Activated CD4-positive, alpha-beta T cell treated with anti-CD3 and anti-CD28 coated beads for 48 hours (primary cell): ENCODE measurements at regions not wholly inside any gene's neighbourhood (a gene's known extent, or its start where the extent isn't known, plus 50 kb on each side); places are given as distances from the start of the nearest gene placed in this dataset.
"Not testable (repeated sequence)": the region's sequence is repeated elsewhere in the genome, so short reads cannot be mapped to it uniquely, and the experiment has no call there.

ENCODE experiments used
- DNase-seq: peaks from one replicate; pipeline ENCODE4 v3.0.0-alpha.2; 2020

GRCh38 chr4:24236532-24236931 lies 346.7 kb upstream of the PPARGC1A start:
- no peak for DNase-seq

GRCh38 chr4:24236120-24236519 lies 346.3 kb upstream of the PPARGC1A start:
- no peak for DNase-seq

- DNase-seq = no peak
Measured at GRCh38 chr4:24235618-24236017, 345.8 kb upstream of the PPARGC1A start.

GRCh38 chr4:24234288-24234848 lies 344.5 kb upstream of the PPARGC1A start:
- DNase-seq = no peak

GRCh38 chr4:24230955-24231354 lies 341.1 kb upstream of the PPARGC1A start:
- DNase-seq = no peak

- DNase-seq = no peak
Measured at GRCh38 chr4:24229978-24230377, 340.1 kb upstream of the PPARGC1A start.

- DNase-seq = no peak
Measured at GRCh38 chr4:24228692-24229091, 338.8 kb upstream of the PPARGC1A start.

- DNase-seq = no peak
Measured at GRCh38 chr4:24226667-24227066, 336.8 kb upstream of the PPARGC1A start.

- no peak for DNase-seq
Measured at GRCh38 chr4:24226023-24226422, 336.2 kb upstream of the PPARGC1A start.

- no peak for DNase-seq
Measured at GRCh38 chr4:24224446-24224845, 334.6 kb upstream of the PPARGC1A start.

GRCh38 chr4:24219209-24219608 lies 329.4 kb upstream of the PPARGC1A start:
- no peak for DNase-seq

GRCh38 chr4:24218566-24218965 lies 328.7 kb upstream of the PPARGC1A start:
- DNase-seq = no peak

GRCh38 chr4:24214796-24215195 lies 324.9 kb upstream of the PPARGC1A start:
- DNase-seq = no peak

GRCh38 chr4:24213961-24214360 lies 324.1 kb upstream of the PPARGC1A start:
- DNase-seq = no peak

- DNase-seq = no peak
Measured at GRCh38 chr4:24212642-24213041, 322.8 kb upstream of the PPARGC1A start.

- no peak for DNase-seq
Measured at GRCh38 chr4:24211856-24212255, 322.0 kb upstream of the PPARGC1A start.

GRCh38 chr4:24210332-24210902 lies 320.6 kb upstream of the PPARGC1A start:
- no peak for DNase-seq

- no peak for DNase-seq
Measured at GRCh38 chr4:24209906-24210305, 320.1 kb upstream of the PPARGC1A start.

- no peak for DNase-seq
Measured at GRCh38 chr4:24209131-24209530, 319.3 kb upstream of the PPARGC1A start.

- DNase-seq = no peak
Measured at GRCh38 chr4:24208691-24209090, 318.8 kb upstream of the PPARGC1A start.

- DNase-seq = not testable (repeated sequence)
Measured at GRCh38 chr4:24204708-24205107, 314.9 kb upstream of the PPARGC1A start.

GRCh38 chr4:24203926-24204325 lies 314.1 kb upstream of the PPARGC1A start:
- DNase-seq = no peak

GRCh38 chr4:24202579-24202978 lies 312.7 kb upstream of the PPARGC1A start:
- no peak for DNase-seq

- no peak for DNase-seq
Measured at GRCh38 chr4:24197955-24198354, 308.1 kb upstream of the PPARGC1A start.

- DNase-seq = no peak
Measured at GRCh38 chr4:24196785-24197184, 306.9 kb upstream of the PPARGC1A start.
